NCI-H526 treated with DMSO at 0.1 percent for 48 hours (cell line): ENCODE measurements at regions not wholly inside any gene's neighbourhood (a gene's known extent, or its start where the extent isn't known, plus 50 kb on each side); places are given as distances from the start of the nearest gene placed in this dataset.
"Not testable (repeated sequence)": the region's sequence is repeated elsewhere in the genome, so short reads cannot be mapped to it uniquely, and the experiment has no call there.

Experiments
- DNase-seq: peaks from one replicate; lab custom pipeline; 2025; lab: John Stamatoyannopoulos, UW

DNA sequence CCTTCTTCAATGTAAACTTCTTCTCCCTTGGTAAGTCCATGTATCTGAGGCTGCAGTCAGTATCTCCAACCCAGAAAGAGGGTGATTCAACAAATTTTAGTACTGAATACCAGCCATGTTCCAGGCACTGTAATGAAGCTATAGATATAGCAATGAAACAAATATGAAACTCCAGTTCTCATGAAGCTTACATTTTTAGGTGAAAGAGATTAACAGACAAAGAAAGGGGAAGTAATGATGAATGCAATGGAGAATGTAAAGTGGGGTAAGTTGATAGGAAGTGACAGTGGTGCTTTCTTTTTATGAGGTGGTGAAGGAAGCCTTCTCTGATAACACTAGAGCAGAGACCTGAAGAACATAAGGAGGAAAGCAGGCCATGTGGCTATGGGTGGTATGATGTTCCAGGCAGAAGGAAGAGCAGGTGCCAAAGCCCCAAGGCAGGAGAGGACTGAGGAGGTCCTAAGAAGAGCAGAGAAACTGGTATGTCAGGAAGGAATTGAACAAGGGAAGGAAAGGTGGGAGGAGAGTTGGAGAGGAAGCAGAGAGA is 143.6 kb downstream of the TFAP2B start:
- no peak for DNase-seq

DNA sequence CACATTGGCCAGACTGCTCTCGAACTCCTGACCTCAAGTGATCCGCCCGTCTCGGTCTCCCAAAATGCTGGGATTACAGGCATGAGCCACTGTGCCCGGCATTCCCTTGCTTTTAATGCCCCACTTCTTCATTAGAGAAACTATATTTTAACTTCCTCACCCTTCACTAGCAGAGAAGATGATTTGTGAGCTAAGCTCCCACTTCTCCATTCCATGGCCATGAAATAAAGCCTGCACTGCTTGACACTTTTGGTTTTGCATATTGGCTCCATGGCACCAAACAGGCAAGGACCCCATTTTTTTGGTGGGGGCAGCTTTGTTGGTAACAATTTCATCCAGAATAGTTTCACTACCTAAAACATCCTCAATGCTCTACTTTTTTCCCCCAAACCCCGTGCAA is 145.3 kb downstream of the TFAP2B start:
- DNase-seq, result no peak

DNA sequence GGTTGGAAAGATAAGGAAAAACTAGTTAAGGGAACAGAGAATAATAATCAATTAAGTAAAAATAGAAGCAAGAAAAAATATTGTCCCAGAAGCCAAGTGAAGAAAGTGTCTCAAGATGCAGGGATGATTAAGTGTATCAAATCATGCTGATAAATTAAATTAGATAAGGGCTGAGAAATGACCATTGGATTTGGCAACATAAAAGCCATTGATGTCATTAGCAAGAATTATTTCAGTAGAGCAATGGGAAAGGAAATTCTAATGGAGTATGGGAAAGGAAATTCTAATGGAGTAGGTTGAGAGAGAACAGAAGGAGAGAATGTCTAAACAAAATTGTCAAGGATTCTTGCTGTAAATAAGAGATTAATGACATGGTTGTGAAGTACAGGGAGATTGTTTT is 146.8 kb downstream of the TFAP2B start:
- no peak for DNase-seq

DNA sequence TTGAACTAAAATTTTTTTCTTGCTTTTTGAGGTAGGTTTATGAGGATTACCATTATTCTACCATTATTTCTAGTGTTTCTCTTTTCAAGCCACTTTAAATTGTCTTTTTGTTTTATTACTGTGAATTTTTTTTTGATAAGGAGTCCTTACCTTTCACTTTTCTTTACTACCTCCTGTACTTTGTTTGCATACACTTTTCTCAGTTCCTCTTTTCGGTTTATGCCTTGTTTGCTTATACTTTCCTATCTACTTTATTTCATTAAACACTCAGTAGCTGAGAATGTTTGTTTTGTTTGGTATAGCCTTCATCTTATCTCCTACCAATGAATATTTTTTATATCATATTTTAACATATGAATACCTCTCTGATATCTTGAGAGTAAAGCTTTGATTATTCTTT is 147.9 kb downstream of the TFAP2B start:
- no peak for DNase-seq

DNA sequence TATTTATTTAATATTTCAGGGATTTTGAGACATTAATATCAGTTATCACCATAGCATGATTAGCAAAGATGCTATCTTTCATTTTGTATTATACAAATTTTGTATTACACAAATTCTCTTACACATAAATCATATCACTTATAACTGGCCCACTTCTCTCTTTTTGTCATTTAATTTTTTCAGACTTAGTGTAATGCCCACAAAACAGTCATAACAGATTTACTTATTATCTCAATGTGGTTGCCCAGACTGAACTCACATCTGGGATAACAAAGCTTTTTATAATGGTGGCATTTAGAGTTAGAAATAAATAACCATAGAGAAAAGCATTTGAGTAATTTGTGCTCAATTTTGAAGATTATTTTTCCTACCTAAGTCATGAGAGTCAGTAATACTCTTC is 148.3 kb downstream of the TFAP2B start:
- DNase-seq, result no peak

DNA sequence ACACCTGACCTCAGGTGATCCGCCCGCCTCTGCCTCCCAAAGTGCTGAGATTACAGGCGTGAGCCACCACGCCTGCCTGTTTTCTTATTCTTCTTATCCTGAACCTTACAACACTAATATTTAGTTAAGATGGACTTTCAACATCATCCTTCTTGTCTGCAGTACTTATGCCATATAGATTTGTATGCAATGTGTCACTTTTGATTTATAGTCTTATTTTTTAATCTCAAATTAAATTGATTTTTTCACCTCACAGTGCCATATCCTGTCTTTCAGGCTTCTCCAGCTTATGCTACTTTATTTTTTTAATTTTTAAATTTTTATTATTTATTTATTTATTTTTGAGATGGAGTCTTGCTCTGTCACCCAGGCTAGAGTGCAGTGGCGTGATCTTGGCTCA is 149.6 kb downstream of the TFAP2B start:
- not testable (repeated sequence) for DNase-seq

DNA sequence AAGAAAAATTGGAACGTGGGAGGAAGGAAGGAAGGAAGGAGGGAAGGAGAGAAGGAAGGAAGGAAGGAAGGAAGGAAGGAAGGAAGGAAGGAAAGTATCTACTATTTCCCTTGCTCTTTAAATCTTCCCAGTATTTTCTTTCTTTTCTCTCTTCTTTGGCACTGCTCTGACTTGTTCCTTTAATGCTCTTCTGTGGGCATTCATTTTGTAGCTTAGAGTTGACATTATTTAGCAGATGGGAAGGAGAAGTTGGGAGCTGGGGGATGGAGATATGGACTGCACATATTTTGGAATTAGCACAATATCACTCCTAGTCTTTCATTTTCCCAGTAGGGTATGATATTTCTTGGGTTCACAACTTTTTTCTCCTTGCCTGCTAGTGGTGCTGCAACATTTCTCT is 152.2 kb downstream of the TFAP2B start:
- no peak for DNase-seq

DNA sequence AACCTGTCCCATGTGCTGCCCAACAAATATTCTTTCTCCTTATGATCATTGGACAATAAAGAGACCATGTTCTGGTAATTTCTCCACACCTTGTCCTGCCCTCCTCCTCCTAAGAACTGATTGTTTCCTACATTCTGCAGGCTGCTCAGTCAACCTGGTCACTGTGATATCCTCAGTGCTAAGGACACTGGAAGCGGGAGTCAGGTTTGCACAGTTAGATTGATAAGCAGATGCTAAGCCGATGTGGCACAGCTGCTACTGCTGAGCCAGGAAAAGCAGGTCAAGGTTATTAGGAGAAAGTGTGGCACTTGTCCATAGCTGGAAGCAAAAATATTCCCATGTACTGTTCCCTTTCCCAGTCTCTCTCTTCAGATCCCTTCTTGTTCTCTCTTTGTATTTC is 154.8 kb downstream of the TFAP2B start:
- DNase-seq, result no peak

DNA sequence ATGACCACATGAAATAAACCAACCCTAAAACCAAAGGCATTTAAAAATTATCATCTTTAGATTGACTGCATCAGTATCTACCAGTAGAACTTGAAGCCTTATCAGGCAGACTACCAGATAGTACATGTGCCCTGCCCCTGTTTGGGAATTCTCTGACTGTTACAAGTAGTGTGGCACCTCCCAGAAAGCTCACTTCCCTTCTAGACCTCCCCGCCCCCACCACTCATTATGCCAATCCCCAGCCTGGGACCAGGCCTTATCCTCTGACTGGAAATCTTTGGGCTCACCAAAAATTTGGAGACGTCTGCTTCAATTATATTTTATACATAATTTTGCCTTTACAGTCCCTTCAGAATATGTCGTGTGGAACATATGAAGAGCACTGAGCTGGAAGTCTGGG is 155.6 kb downstream of the TFAP2B start:
- no peak for DNase-seq

DNA sequence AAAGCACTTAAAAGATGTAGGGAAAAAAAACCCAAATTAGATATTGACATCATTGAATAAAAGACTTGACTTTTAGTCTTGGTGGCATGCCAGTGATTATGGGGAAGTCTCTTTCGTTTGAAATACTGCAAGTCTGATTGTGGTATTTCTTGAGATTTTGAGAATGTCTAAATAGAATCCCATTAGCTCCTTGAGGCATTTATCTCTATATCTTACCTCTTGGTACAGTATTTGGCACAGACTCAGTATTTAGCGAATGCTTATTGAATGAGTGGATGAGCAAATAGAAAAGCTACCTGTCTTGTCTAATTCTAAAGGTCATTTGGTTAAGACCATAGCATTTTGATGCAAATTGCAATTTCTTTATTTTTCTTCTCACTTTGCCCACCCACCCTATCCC is 156.5 kb downstream of the TFAP2B start:
- no peak for DNase-seq

DNA sequence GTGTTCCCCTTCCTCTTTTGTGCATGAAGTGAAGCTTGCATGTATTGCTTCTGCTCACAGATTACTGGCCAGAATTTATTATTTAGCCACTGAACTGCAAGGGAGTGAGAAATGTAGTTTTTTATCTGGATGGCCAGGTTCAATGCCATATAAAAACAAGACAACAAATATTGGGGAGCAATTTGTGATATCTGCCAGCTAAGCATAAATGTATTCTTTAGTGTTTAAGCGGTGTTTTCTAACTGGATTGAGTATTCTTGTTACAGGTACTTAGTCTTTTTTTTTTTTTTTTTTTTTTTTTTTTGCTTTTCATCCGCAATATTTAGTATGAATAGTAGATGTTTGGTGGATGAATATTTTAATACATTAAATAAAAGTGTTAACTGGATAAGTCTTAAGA is 158.2 kb downstream of the TFAP2B start:
- no peak for DNase-seq

DNA sequence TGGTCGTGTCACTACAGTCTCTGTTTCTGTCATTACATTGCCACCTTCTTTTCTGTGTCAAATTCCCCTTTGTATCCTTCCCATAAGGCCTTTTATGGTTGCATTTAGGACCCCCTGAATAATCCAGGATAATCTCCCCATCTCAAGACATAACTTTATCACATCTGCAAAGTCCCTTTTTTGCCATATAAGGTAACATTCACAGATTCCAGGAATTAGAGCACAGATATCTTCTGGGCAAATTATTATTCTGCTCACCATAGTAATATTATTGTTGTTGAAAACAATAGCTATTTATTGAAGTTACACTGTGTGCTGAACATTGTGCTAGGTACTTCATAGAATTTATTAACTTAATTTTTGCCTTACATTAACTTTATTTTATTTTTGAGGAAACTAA is 159.1 kb downstream of the TFAP2B start:
- DNase-seq, result no peak

DNA sequence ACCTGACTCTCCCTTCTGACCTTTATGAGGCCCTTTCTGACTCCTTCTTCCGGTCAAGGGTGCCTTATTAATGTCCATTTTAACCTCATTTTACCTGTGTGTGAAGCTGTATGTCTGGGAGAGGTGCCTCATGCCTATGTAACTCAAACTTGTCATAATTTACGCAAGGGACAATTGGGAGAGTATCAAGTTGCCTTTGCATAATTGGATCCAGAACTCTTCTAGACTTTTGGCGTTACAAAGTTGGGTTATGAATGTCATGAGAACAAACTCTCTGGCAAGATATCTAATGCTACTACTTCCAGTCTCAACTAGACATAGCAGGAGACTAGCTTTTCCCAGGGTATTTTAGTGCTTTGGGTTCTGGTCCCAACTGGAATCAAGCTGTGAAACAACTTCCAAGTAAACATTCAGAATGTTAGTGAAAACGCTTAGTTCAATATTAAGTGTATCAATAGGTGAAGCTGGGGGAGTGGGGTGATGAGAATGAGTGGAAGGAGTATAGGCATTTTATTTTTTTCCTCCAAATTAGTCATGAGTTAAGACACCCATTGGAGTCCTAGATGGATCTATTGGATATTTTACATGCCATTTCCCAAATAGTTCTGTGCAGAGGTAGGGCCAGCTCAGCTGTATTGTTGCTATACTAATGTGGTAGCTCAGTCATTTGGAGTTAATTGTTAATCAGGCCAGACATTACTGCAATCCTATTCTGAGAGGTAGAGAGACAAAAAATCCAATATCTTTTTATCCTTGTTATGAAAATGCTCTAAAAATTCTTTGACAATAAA is 159.9 kb downstream of the TFAP2B start:
- DNase-seq, result no peak

DNA sequence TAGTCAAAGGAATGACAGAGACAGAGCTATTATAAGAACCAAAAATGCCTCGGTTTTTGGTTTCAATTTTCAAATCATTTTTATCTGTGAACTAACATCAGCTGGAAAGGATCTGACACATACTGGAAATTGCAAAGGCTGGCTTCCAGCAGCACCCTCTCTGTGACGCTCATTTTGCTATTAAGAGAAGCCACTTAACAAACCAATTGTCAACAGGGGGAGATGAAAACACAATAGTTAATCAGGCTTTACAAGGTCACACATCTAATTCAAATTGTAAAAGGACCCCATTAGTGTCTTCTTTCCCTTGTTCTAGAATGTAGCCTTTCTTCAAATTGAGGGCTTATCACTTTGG is 160.5 kb downstream of the TFAP2B start:
- no peak for DNase-seq

DNA sequence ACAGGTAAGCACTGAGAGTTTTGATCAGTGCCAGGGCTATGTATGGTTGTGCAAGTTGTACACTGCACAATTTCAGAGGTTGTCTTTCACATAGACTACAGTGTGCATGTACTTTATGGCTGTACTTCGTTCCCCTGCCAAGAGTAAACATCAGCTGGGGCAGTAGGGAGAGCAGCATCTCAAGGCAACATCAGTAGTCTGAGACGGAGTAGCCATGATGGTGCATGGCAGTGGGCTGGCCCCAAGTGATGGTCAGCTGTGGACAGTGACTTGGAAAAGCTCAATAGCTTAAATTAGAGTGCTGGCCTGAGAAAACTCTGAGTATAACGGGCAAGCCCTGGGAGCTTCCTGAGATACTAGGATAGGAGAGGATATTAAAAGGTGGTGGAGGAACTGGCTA is 165.5 kb downstream of the TFAP2B start:
- DNase-seq, result no peak

DNA sequence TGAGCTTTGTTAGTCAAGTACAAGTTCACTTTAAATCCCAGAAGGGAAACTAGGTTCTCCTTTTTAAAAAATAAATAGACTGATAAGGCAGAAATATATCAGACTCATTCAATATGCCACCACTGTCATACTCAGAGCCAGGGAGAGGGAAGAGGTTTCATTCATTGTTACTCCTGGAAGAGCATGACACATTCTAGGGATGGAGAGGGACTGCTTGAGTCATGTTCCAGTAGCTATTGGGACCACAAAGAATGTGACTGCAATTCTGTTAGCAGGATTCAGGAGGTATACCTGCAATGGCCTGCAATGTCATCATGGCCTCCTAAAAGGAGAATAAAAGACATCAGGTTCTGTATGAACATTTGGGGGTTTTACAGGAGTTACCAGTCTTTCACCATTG is 167.6 kb downstream of the TFAP2B start:
- no peak for DNase-seq

DNA sequence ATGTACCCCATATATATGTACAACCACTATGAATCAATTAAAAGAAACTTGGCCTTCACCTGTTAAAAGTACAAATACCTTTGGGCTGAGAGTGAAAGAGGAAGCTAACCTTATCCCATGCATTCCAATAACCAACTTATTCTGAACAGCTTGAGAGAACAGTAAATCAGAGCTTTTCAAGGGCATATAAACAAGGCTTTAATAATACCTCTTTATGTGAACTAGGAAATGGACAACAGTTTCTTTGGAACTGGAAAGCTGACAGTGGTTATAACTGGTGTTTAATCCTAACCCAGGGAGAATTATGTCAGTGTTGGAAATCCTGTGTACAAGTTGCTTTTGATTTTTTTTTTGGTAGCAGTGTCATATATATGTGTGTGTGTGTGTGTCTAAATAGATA is 170.5 kb downstream of the TFAP2B start:
- no peak for DNase-seq

DNA sequence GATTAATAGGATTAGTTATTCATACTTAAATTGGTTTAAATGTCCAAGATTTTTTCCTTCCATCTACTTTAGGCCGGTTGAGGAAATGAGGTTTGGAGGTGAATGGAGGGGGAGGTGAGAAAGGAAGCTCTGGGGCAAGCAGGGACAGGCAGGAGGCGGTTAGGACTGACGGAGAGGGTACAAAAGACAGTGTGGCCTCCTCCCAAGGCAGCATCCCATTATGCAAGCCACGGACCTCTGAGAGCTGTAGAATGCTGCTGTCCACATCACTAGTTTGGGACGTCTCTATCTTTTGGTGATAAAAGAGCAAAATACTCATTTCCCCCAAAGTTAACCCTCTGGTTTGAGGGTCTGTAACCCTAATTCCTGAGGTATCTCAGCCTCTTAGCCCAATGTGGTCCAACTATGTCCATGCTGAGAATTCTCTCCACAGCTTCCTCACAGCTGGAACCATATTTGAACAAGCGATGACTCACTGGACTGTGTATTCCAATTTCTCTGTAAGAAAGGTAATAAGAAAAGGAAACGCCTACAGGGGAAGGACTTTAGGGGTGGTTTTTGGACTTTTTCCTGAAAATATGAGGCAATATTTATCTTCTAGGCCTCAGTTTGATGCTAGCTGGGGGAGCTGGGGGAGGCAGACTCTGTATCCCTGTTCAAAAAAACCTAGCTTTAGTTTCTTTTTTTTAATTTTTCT is 172.2 kb downstream of the TFAP2B start:
- no peak for DNase-seq

DNA sequence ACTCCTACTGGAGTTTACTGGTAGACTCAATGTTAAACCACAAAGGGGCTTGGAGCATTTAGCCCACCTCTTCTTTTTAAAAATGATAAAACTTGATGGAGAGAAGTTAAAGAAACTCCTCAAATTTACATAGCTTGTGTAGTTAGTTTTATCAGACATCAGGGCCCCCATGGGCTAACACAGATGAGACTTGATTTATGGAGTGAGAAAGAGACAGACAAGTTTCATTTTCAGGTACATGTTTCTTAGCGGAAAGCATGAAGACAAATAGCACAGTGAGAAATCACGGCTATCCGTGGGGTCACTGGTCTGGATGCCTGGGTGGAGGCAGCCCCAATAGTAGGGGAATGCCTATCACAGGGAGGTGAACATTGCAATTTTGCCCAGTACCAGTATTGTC is 173.6 kb downstream of the TFAP2B start:
- DNase-seq, result no peak

DNA sequence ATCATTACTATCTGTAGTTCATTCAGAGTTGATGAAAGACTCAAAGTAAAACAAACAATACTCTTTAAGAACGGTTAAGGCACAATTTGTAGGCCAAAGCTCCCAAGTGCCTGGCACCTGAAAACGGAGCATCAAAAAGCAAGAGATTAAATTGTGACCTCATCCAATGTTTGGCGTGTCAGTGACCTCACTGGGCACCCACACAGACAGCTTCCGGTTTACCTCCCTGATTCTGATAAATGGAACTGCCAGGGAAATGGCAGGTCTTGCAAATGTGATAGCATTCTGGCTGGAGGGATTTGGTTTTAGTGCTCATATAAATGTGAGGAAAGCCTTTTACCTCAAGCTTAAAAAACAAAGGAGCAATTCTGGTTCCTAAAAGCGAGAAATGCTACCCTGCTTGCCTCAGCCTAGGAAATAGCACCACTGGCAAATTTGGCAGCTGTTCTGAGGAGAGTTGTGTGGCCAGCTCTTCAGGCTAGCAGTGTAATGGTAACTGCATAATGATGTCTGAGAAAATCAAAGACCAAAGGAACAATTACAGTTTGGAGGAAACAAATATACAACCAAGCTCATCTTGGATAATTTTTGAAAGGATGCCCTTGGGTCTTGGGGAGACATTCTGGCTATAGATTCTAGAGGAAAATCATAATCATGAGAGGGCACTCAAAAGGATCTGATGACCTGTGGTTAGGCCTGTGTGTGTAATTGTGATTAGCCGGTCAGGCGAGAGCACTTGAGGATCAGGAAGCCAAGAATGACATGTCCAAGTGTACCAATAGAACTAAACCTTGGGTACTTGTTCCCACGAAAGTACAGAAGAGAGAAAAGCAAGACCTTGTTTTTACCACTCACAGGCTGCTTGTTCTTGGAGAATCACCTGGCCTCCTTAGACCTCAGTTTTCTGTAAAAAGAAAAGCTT is 174.3 kb downstream of the TFAP2B start:
- DNase-seq, result no peak

DNA sequence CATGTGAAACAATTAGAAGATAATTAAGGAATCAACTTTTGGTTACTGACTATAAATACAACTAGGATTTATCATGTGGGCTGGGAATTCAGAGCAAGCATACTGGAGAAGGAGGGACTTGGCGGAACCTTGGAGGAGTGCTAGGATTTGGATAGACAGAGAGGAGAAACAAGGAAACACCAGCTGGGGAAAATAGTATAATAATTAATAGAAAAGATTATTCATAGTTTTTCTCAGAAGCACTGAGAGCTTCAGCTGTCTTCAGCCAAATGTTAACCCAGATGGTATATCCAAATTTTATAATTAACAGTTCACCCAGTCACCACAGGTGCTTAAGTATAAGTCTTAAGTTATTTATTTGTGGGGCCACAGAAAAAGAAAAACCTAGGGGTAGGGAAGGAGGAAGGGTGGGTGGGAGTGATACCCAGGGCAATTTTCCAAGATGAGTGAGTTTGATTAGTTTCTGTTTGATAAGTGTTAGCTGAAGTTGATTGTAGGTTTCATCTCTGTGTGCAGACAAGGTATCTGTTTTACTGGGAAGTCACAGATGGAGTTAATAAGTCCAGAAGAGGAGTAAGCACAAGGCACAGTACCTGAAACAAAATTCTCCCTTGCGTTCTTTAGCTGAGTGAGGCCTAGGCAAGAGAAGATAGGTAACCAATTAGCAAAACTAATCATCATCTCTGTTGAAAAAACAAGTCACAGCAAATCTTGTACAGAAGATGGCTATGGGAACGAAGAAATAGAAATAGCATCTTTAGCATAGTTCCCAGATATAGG is 175.5 kb downstream of the TFAP2B start:
- DNase-seq, result no peak

DNA sequence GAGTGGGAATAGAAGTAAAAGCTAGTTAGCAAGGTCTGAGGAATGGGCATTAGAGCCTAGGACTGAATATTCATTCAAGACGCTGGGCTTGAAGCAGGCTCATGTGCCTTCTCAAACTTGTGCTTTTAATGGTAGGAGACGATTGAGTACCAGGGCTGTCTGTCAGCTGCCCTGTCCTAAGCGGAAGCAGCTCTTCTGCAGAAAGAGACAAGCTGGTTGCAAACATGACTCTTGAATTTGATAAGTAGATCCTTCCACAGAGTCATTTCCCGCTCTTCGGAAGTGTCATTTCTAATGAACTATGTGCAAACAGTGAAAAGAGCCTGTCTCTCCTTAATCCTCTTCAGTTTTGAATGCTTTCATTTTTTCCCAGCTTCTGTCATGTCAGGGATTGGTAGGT is 176.4 kb downstream of the TFAP2B start:
- no peak for DNase-seq
